ENCODE measurements at regions not wholly inside any gene's neighbourhood (a gene's known extent, or its start where the extent isn't known, plus 50 kb on each side); places are given as distances from the start of the nearest gene placed in this dataset.

- Histone ChIP-seq H3K4me1 (ENCODE audit: insufficient read depth) (peaks cover 7% of the 10 kb centered on the region), H3K36me3 (no peaks in the 10 kb centered on the region), H3K27ac (no peak overlapping the region), H3K4me3 (no peak overlapping the region), H3K9me3 (no peaks in the 10 kb centered on the region), H3K27me3 (no peaks in the 10 kb centered on the region)
- intact Hi-C loops (cut with DNase I), result no loop called here
- 89 to 91% (median 91%) methylated on average over 2 of the region's 2 CpGs for WGBS, 3 donors
- TF ChIP-seq POLR2A (IDR thresholded peaks at IDR 0.05) (no peak), EP300 (IDR thresholded peaks at IDR 0.05) (no peak)
- TF ChIP-seq, protein P1, sequence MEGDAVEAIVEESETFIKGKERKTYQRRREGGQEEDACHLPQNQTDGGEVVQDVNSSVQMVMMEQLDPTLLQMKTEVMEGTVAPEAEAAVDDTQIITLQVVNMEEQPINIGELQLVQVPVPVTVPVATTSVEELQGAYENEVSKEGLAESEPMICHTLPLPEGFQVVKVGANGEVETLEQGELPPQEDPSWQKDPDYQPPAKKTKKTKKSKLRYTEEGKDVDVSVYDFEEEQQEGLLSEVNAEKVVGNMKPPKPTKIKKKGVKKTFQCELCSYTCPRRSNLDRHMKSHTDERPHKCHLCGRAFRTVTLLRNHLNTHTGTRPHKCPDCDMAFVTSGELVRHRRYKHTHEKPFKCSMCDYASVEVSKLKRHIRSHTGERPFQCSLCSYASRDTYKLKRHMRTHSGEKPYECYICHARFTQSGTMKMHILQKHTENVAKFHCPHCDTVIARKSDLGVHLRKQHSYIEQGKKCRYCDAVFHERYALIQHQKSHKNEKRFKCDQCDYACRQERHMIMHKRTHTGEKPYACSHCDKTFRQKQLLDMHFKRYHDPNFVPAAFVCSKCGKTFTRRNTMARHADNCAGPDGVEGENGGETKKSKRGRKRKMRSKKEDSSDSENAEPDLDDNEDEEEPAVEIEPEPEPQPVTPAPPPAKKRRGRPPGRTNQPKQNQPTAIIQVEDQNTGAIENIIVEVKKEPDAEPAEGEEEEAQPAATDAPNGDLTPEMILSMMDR (IDR thresholded peaks at IDR 0.05), result no peak
- no peak for DNase-seq
Measured at GRCh38 chr5:74209571-74209970, 431.0 kb downstream of the ENC1 start.

- TF ChIP-seq EP300 (IDR thresholded peaks at IDR 0.05) (no peak), POLR2A (IDR thresholded peaks at IDR 0.05) (no peak)
- TF ChIP-seq, protein P1 (IDR thresholded peaks at IDR 0.05), result no peak
- Histone ChIP-seq H3K36me3 (no peaks in the 10 kb centered on the region), H3K9me3 (no peaks in the 10 kb centered on the region), H3K27ac (no peak overlapping the region), H3K4me3 (no peak overlapping the region), H3K27me3 (no peaks in the 10 kb centered on the region), H3K4me1 (ENCODE audit: insufficient read depth) (peaks cover 7% of the 10 kb centered on the region)
- intact Hi-C loops (cut with DNase I), result no loop called here
- DNase-seq, result peak; percentile 76 to 85 (median 79)
- 40 to 50% (median 48%) methylated on average over 12 of the region's 12 CpGs for WGBS, 3 donors
Measured at GRCh38 chr5:74206579-74207550, 433.7 kb downstream of the ENC1 start.

DNA sequence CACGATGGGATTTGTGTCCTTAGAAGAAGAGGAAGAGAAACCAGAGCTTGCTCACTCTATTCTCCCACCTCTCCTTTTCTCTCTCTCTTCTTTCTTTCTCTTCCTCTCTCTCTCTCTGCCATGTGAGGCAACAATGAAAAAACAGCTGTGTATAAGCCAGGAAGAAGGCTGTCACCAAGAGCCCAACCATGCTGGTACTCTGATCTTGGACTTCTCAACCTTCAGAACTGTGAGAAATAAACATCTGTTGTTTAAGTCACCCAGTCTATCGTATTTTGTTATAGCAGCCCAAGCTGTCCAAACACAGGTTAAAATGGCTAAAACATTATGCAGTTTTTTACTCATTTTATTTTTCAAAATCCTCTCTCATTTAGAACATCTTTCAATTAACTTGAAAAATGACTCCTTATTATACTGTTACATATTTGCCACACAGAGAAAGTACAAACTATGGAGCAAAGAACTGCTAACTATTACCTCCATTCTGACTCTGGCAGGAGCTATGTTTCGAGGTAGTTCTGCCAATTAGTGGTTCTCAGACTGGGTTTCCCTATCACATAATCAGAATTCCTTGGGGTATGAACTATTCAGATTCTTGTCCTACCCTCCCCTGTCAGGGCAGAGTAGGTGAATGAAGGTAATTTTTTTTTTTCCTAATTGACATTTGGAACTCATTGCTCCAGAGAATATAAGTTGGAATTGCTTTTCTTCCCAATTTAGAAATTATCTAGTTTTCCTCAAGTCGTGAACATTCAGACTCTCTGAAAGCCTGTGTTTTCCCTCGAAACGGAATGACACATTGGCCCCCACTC, 434.6 kb downstream of the ENC1 start:
- Histone ChIP-seq H3K27me3 (no peaks in the 10 kb centered on the region), H3K36me3 (no peaks in the 10 kb centered on the region), H3K4me1 (ENCODE audit: insufficient read depth) (peaks cover 11% of the 10 kb centered on the region), H3K4me3 (no peak overlapping the region), H3K9me3 (no peaks in the 10 kb centered on the region), H3K27ac (no peak overlapping the region)
- WGBS, 3 donors, result 22 to 39% (median 29%) methylated on average over 6 of the region's 6 CpGs
- TF ChIP-seq, protein P1 (IDR thresholded peaks at IDR 0.05), result no peak
- no peak for TF ChIP-seq POLR2A (IDR thresholded peaks at IDR 0.05)
- no peak for TF ChIP-seq EP300 (IDR thresholded peaks at IDR 0.05)
- intact Hi-C loops (cut with DNase I), result no loop called here
- DNase-seq, result no peak

- TF ChIP-seq, protein P1 (IDR thresholded peaks at IDR 0.05), result no peak
- TF ChIP-seq POLR2A (IDR thresholded peaks at IDR 0.05) (no peak), EP300 (IDR thresholded peaks at IDR 0.05) (no peak)
- Histone ChIP-seq H3K9me3 (no peaks in the 10 kb centered on the region), H3K27me3 (no peaks in the 10 kb centered on the region), H3K4me3 (no peak overlapping the region), H3K27ac (no peak overlapping the region), H3K36me3 (no peaks in the 10 kb centered on the region), H3K4me1 (ENCODE audit: insufficient read depth) (peaks cover 13% of the 10 kb centered on the region)
- intact Hi-C loops (cut with DNase I), result no loop called here
- DNase-seq, result peak in 2 of 5 donors; percentile 32 to 51
- WGBS, 3 donors, result 27 to 34% (median 27%) methylated on average over 8 of the region's 8 CpGs
Measured at GRCh38 chr5:74201334-74202081, 439.0 kb downstream of the ENC1 start.

All from ovary (tissue), 7 donors.